DOHH2 (cell line): ENCODE measurements at regions not wholly inside any gene's neighbourhood (a gene's known extent, or its start where the extent isn't known, plus 50 kb on each side); places are given as distances from the start of the nearest gene placed in this dataset.

ENCODE experiments used
- EZH2phosphoT487 ChIP-seq: fragments of 200-600 bp; sonication (generic); IDR thresholded peaks from 2 replicates; pipeline ENCODE4 v1.6.1; 2017; ENCODE audit warnings: borderline replicate concordance, mild to moderate bottlenecking, antibody characterized with exemption, low read length, moderate library complexity, mixed read lengths
- TF ChIP-seq, protein P1 (sequence below): fragments of 200-600 bp; sonication (generic); IDR thresholded peaks from one replicate; pipeline ENCODE4 v1.5.1; 2014; ENCODE audit warnings: antibody characterized with exemption, mild to moderate bottlenecking, low read depth, low read length; ENCODE audit not compliant: poor library complexity, severe bottlenecking

DNA sequence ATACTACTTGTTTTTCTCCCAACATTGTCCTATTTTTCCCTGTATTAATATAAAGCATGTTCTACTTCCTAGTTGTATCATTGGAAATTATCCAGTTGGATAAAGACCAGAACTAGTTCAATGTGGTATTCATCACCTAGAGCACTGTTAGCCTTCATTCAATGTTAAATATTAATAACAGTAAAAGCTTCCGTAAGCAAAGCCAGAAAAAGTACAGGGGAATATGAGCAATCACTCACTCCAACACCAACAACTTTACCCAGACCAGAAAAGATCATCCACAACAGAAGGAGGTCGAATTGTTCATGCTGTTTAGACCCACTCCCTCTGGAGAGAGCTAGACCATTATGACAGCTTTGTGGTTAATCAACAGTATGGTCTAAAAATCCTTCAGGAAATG lies 728.4 kb downstream of the MAT2B start:
- TF ChIP-seq, protein P1, sequence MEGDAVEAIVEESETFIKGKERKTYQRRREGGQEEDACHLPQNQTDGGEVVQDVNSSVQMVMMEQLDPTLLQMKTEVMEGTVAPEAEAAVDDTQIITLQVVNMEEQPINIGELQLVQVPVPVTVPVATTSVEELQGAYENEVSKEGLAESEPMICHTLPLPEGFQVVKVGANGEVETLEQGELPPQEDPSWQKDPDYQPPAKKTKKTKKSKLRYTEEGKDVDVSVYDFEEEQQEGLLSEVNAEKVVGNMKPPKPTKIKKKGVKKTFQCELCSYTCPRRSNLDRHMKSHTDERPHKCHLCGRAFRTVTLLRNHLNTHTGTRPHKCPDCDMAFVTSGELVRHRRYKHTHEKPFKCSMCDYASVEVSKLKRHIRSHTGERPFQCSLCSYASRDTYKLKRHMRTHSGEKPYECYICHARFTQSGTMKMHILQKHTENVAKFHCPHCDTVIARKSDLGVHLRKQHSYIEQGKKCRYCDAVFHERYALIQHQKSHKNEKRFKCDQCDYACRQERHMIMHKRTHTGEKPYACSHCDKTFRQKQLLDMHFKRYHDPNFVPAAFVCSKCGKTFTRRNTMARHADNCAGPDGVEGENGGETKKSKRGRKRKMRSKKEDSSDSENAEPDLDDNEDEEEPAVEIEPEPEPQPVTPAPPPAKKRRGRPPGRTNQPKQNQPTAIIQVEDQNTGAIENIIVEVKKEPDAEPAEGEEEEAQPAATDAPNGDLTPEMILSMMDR = no peak
- TF ChIP-seq EZH2phosphoT487 = no peak
